IgD-negative memory B cell (primary cell): ENCODE measurements at regions not wholly inside any gene's neighbourhood (a gene's known extent, or its start where the extent isn't known, plus 50 kb on each side); places are given as distances from the start of the nearest gene placed in this dataset.

Experiments
- H3K27ac Mint-ChIP-seq, 3 donors: one replicate each; pipeline ENCODE4 v1.8.0; 2020 to 2022; ENCODE audit warnings: mild to moderate bottlenecking in 3 of 3, mixed read lengths in 3 of 3, moderate library complexity in 1 of 3
- H3K27me3 Mint-ChIP-seq: one replicate; pipeline ENCODE4 v1.8.0; 2021; ENCODE audit warnings: mixed read lengths
- H3K36me3 Mint-ChIP-seq: one replicate; pipeline ENCODE4 v1.8.0; 2020; ENCODE audit warnings: mild to moderate bottlenecking, mixed read lengths
- H3K4me1 Mint-ChIP-seq, 3 donors: one replicate each; pipeline ENCODE4 v1.8.0; 2020 to 2022; ENCODE audit warnings: mixed read lengths in 3 of 3, mild to moderate bottlenecking in 1 of 3
- H3K4me3 Mint-ChIP-seq, 4 donors: one replicate each; pipeline ENCODE4 v1.8.0; 2020 to 2022; ENCODE audit warnings: mild to moderate bottlenecking in 4 of 4, mixed read lengths in 4 of 4, moderate library complexity in 3 of 4
- H3K9me3 Mint-ChIP-seq, 3 donors: one replicate each; pipeline ENCODE4 v1.8.0; 2020 to 2021; ENCODE audit warnings: mixed read lengths in 3 of 3, mild to moderate bottlenecking in 1 of 3

DNA sequence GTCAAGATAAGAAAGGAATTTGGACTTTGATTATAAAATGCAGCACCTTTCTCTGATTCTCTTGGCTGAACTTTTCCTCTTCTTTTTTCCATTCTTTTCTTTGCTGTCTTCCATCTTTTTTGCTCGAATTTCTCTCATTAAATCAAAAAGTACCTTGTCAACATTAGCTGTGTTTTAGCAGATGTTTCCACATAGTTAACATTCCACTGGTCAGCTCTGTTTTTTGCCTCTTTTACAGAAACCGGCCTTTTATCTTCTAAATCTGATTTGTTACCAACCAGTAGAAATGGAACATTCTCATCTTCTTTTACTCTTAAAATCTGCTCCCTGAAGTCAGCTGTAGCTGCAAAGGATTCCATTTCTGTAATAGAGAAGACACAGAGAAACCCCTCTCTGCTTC, 71.1 kb upstream of the SYT1 start:
- peaks cover 2% of the 10 kb centered on the region for H3K36me3 Mint-ChIP-seq
- peaks cover 0 to 1% (median 0%) of the 10 kb centered on the region in 3 donors for H3K4me1 Mint-ChIP-seq
- peaks cover 0 to 6% (median 0%) of the 10 kb centered on the region in 3 donors for H3K9me3 Mint-ChIP-seq
- H3K27ac Mint-ChIP-seq = no peak overlapping the region
- no peak overlapping the region for H3K4me3 Mint-ChIP-seq
- H3K27me3 Mint-ChIP-seq = no peaks in the 10 kb centered on the region

GRCh38 chr12:78793982-78794381, 70.6 kb upstream of the SYT1 start:
- peaks cover 2% of the 10 kb centered on the region for H3K36me3 Mint-ChIP-seq
- no peaks in the 10 kb centered on the region for H3K27me3 Mint-ChIP-seq
- no peak overlapping the region for H3K27ac Mint-ChIP-seq
- no peak overlapping the region for H3K4me3 Mint-ChIP-seq
- peaks cover 0 to 1% (median 0%) of the 10 kb centered on the region in 3 donors for H3K4me1 Mint-ChIP-seq
- peaks cover 0 to 6% (median 0%) of the 10 kb centered on the region in 3 donors for H3K9me3 Mint-ChIP-seq

- Mint-ChIP-seq H3K27ac (no peak overlapping the region), H3K27me3 (no peaks in the 10 kb centered on the region), H3K4me1 (peaks cover 0 to 1% (median 0%) of the 10 kb centered on the region in 3 donors), H3K4me3 (no peak overlapping the region), H3K36me3 (peaks cover 2% of the 10 kb centered on the region), H3K9me3 (peaks cover 0 to 6% (median 0%) of the 10 kb centered on the region in 3 donors)
These were observed 68.6 kb upstream of the SYT1 start for GRCh38 chr12:78795934-78796445.

GRCh38 chr12:78797196-78797931, 67.2 kb upstream of the SYT1 start:
- no peak overlapping the region for H3K27ac Mint-ChIP-seq
- H3K4me1 Mint-ChIP-seq = peaks cover 0 to 1% (median 0%) of the 10 kb centered on the region in 3 donors
- no peaks in the 10 kb centered on the region for H3K27me3 Mint-ChIP-seq
- H3K9me3 Mint-ChIP-seq = peaks cover 0 to 6% (median 0%) of the 10 kb centered on the region in 3 donors
- no peak overlapping the region for H3K4me3 Mint-ChIP-seq
- H3K36me3 Mint-ChIP-seq = peaks cover 2% of the 10 kb centered on the region

DNA sequence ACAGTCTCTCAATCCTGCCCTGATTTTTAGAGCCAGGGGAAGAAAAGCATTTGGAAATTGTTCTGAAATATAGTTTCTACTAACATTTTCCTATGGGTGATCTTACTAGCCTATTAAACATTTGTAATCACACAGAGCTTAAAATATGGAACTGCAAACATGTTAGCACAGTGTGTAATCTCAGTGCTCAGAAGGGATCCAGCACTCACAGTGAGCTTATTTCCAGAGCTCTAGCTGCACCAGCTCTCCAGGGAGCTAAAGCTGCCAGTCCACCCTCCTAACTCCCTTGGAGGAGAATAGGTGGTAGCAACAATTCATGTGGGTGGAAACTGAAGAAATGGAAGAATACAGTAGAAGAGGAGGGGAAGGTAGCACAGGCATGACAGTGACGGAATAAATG, 64.9 kb upstream of the SYT1 start:
- Mint-ChIP-seq H3K4me3 (no peak overlapping the region), H3K27ac (no peak overlapping the region), H3K36me3 (peaks cover 2% of the 10 kb centered on the region), H3K4me1 (peaks cover 0 to 1% (median 0%) of the 10 kb centered on the region in 3 donors), H3K27me3 (no peaks in the 10 kb centered on the region), H3K9me3 (peaks cover 0 to 6% (median 0%) of the 10 kb centered on the region in 3 donors)

DNA sequence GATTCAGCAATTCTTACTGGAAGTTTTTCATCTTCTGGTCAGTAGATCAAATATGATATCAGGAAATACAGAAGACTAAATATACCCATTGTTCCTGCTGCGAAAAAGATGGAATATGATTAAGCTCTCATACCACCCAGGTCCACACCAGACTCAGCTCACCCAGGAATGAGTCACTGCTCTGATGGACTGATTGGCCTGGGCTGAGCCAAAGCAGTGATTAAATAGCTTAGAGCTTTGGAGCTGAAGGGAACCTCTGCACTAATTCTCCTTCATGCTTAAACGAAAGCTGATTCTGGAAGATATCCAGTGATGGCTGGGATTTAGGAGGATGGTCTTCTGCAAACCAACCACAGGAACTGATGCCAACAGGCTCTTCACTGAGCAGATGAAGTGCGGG, 62.0 kb upstream of the SYT1 start:
- H3K9me3 Mint-ChIP-seq = no peaks in the 10 kb centered on the region
- no peaks in the 10 kb centered on the region for H3K27me3 Mint-ChIP-seq
- no peaks in the 10 kb centered on the region for H3K4me1 Mint-ChIP-seq
- H3K4me3 Mint-ChIP-seq = no peak overlapping the region
- H3K36me3 Mint-ChIP-seq = no peaks in the 10 kb centered on the region
- no peak overlapping the region for H3K27ac Mint-ChIP-seq

- Mint-ChIP-seq H3K36me3 (no peaks in the 10 kb centered on the region), H3K4me3 (no peak overlapping the region), H3K4me1 (no peaks in the 10 kb centered on the region), H3K27ac (no peak overlapping the region), H3K27me3 (no peaks in the 10 kb centered on the region), H3K9me3 (no peaks in the 10 kb centered on the region)
These were observed 60.3 kb upstream of the SYT1 start for GRCh38 chr12:78804262-78804661.
